GM12892 (cell line): ENCODE measurements at regions not wholly inside any gene's neighbourhood (a gene's known extent, or its start where the extent isn't known, plus 50 kb on each side); places are given as distances from the start of the nearest gene placed in this dataset.

Source experiments
- POLR2A ChIP-seq: IDR thresholded peaks from 2 replicates; pipeline ENCODE4 v1.6.1; 2011; ENCODE audit warnings: low read depth, low read length, control low read depth
- TAF1 ChIP-seq: IDR thresholded peaks from 2 replicates; pipeline ENCODE4 v1.6.1; 2011; ENCODE audit warnings: low read depth, mild to moderate bottlenecking, control low read depth, low read length, borderline replicate concordance

DNA sequence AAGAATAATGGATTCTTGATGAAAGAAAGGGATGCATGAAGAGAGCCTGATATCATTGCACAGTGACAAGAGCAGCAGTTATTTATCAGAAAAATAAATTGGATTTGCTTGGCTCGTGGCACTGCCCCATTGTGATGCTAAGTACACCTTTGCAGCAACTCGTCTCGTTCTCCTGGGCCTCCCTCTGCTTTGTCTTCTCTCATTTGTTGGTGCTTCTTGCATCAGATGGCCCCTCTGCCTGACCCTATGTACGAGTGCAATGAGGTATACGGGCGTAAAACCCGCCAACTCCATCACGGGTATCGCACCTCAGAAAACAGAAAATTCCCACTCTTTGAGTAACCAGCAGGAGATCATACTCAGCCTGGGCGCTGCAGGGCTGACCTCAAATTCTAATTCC, 107.2 kb upstream of the C10orf90 start:
- TF ChIP-seq POLR2A: no peak
- TF ChIP-seq TAF1: no peak
